ENCODE measurements at regions not wholly inside any gene's neighbourhood (a gene's known extent, or its start where the extent isn't known, plus 50 kb on each side); places are given as distances from the start of the nearest gene placed in this dataset.

DNA sequence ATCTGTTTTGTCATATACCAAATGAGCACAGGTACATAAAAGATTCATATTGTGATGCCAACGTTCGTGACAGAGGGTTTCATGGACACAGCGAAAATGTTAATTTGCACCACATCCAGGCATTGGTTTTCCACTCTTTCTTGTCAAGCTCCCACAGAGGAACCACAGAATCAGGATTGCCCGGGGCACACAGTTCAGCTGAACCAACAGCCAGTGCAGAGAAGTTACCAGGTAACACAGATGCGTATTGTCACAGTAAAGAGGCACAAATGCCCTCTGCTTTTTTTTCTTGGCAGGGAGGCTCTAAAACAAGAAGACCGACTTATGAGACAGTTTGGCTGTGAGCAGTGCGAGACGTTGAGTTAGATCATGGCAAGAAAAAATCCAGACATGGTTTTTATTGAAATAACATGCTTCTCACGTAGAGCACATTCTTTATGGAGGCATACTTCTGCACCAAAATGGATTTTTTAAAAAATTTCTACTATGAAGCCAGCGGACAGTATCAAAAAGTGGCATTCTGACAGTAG, 331.1 kb upstream of the KIAA1217 start:
- Histone ChIP-seq H3K9ac (replicated peaks; ENCODE audit: extremely low read depth, insufficient read depth, low read length) (no peak overlapping the region), H3K4me2 (ENCODE audit: insufficient read depth, low read length) (no peak overlapping the region), H3K27ac (ENCODE audit: insufficient read depth, low read depth, low read length) (no peak overlapping the region), H3K9me1 (replicated peaks; ENCODE audit: control insufficient read depth, extremely low read depth, insufficient read depth, low read length) (no peaks in the 10 kb centered on the region), H3K4me3 (replicated peaks in 1 of 3; ENCODE audit: insufficient read depth in 1 of 3, low read depth in 1 of 3, low read length in 3 of 3) (no peak overlapping the region), H2AFZ (ENCODE audit: low read depth, low read length) (no peak overlapping the region), H3K4me1 (ENCODE audit: control insufficient read depth, extremely low read depth, insufficient read depth, low read length) (no peaks in the 10 kb centered on the region), H4K20me1 (replicated peaks; ENCODE audit: control insufficient read depth, extremely low read depth, insufficient read depth, low read length) (no peaks in the 10 kb centered on the region), H3K9me3 (replicated peaks; ENCODE audit: control insufficient read depth, insufficient read depth, low read length) (peaks cover 17% of the 10 kb centered on the region), H3K36me3 (ENCODE audit: control insufficient read depth in 2 of 2, extremely low read depth in 1 of 2, insufficient read depth in 2 of 2, low read length in 2 of 2) (no peaks in the 10 kb centered on the region), H3K27me3 (ENCODE audit: control insufficient read depth in 2 of 2, insufficient read depth in 2 of 2, low read length in 2 of 2) (no peaks in the 10 kb centered on the region), H3K79me2 (ENCODE audit: control insufficient read depth, insufficient read depth, low read length) (no peaks in the 10 kb centered on the region)
- ChIA-PET CTCF (no interaction called here), POLR2A (no interaction called here)
- intact Hi-C loops (cut with micrococcal nuclease), result no loop called here
- no peak for TF ChIP-seq POLR2A (IDR thresholded peaks at IDR 0.05; ENCODE audit: low read depth, low read length)
- TF ChIP-seq GATA2 (IDR thresholded peaks at IDR 0.05; ENCODE audit: insufficient read depth, insufficient read length, low read depth, low read length), result no peak
- TF ChIP-seq, protein P1, sequence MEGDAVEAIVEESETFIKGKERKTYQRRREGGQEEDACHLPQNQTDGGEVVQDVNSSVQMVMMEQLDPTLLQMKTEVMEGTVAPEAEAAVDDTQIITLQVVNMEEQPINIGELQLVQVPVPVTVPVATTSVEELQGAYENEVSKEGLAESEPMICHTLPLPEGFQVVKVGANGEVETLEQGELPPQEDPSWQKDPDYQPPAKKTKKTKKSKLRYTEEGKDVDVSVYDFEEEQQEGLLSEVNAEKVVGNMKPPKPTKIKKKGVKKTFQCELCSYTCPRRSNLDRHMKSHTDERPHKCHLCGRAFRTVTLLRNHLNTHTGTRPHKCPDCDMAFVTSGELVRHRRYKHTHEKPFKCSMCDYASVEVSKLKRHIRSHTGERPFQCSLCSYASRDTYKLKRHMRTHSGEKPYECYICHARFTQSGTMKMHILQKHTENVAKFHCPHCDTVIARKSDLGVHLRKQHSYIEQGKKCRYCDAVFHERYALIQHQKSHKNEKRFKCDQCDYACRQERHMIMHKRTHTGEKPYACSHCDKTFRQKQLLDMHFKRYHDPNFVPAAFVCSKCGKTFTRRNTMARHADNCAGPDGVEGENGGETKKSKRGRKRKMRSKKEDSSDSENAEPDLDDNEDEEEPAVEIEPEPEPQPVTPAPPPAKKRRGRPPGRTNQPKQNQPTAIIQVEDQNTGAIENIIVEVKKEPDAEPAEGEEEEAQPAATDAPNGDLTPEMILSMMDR (IDR thresholded peaks at IDR 0.05; ENCODE audit: extremely low read depth in 1 of 2, insufficient read depth in 1 of 2, low read depth in 1 of 2, low read length in 2 of 2), result no peak
- no peak for TF ChIP-seq MYC (IDR thresholded peaks at IDR 0.05; ENCODE audit: low read depth, low read length)
- TF ChIP-seq JUN (IDR thresholded peaks at IDR 0.05; ENCODE audit: borderline replicate concordance, insufficient read depth, insufficient read length, low read depth), result no peak
- TF ChIP-seq EZH2 (IDR thresholded peaks at IDR 0.05; ENCODE audit: borderline replicate concordance, low read depth, low read length, severe bottlenecking), result no peak
- TF ChIP-seq, protein P2, sequence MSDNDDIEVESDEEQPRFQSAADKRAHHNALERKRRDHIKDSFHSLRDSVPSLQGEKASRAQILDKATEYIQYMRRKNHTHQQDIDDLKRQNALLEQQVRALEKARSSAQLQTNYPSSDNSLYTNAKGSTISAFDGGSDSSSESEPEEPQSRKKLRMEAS (IDR thresholded peaks at IDR 0.05; ENCODE audit: insufficient read depth, insufficient read length), result no peak
- TF ChIP-seq POLR2AphosphoS5 (IDR thresholded peaks at IDR 0.05; ENCODE audit: insufficient read depth, low read depth, low read length), result no peak
- no peak for TF ChIP-seq FOS (IDR thresholded peaks at IDR 0.05; ENCODE audit: borderline replicate concordance, insufficient read depth, low read length)
- BruUV-seq (replicated peaks), result no TSS peak
- no peak for FAIRE-seq
- dilution Hi-C loops (cut with MboI; ENCODE audit: extremely low pct_ligation_motif_present, low sequenced_read_pairs), result no loop called here
- DNase-seq (ENCODE audit: low read depth, low spot score), result no peak
